Epithelial cell of proximal tubule (primary cell): ENCODE measurements at regions not wholly inside any gene's neighbourhood (a gene's known extent, or its start where the extent isn't known, plus 50 kb on each side); places are given as distances from the start of the nearest gene placed in this dataset.

Source experiments
- DNase-seq: peaks from one replicate; pipeline ENCODE4 v3.0.0-alpha.2; 2011; ENCODE audit warnings: low read depth
- H3K4me3 ChIP-seq: 2 replicates; pipeline ENCODE4 v1.5.1; 2011; ENCODE audit warnings: low read depth, mild to moderate bottlenecking, low read length
- CTCF ChIP-seq: conservative IDR thresholded peaks from 2 replicates; pipeline ENCODE4 v1.5.1; 2012; ENCODE audit warnings: low read depth, mild to moderate bottlenecking, low read length

GRCh38 chr7:116357781-116358670 is 141.5 kb upstream of the CAV2 start:
- peak; percentile 54 for DNase-seq
- no peak overlapping the region for H3K4me3 ChIP-seq
- no peak for TF ChIP-seq CTCF

GRCh38 chr7:116361767-116362166 is 137.8 kb upstream of the CAV2 start:
- TF ChIP-seq CTCF: no peak
- H3K4me3 ChIP-seq: no peak overlapping the region
- DNase-seq: no peak

- TF ChIP-seq CTCF: no peak
These were observed 135.7 kb upstream of the CAV2 start for GRCh38 chr7:116363637-116364432.

GRCh38 chr7:116364469-116364868 is 135.1 kb upstream of the CAV2 start:
- H3K4me3 ChIP-seq: no peak overlapping the region
- DNase-seq: no peak
- TF ChIP-seq CTCF: no peak

More at GRCh38 chr7:116363637-116364432, 135.7 kb upstream of the CAV2 start:
- DNase-seq: no peak
- no peak overlapping the region for H3K4me3 ChIP-seq

- no peak for TF ChIP-seq CTCF
These were observed 133.7 kb upstream of the CAV2 start for GRCh38 chr7:116365797-116366196.

GRCh38 chr7:116367171-116367813 is 132.2 kb upstream of the CAV2 start:
- H3K4me3 ChIP-seq: no peak overlapping the region
- DNase-seq: no peak
- TF ChIP-seq CTCF: no peak

More at GRCh38 chr7:116365797-116366196, 133.7 kb upstream of the CAV2 start:
- no peak overlapping the region for H3K4me3 ChIP-seq
- no peak for DNase-seq
